ENCODE measurements at regions not wholly inside any gene's neighbourhood (a gene's known extent, or its start where the extent isn't known, plus 50 kb on each side); places are given as distances from the start of the nearest gene placed in this dataset.

GRCh38 chr1:189782295-189782694 is 695.4 kb downstream of the BRINP3 start:
- DNase-seq: no peak
- WGBS, 2 donors: 67 to 68% methylated on average over 2 of the region's 2 CpGs
- no peak for TF ChIP-seq CTCF (IDR thresholded peaks at IDR 0.05)
- TF ChIP-seq POLR2A (IDR thresholded peaks at IDR 0.05): no peak
- Histone ChIP-seq H3K4me3 (replicated peaks in 1 of 3) (no peak overlapping the region), H3K4me1 (no peaks in the 10 kb centered on the region), H3K9me3 (no peaks in the 10 kb centered on the region), H3K36me3 (no peaks in the 10 kb centered on the region), H3K27ac (no peak overlapping the region), H3K27me3 (no peaks in the 10 kb centered on the region)
- intact Hi-C loops (cut with DNase I): no loop called here

DNA sequence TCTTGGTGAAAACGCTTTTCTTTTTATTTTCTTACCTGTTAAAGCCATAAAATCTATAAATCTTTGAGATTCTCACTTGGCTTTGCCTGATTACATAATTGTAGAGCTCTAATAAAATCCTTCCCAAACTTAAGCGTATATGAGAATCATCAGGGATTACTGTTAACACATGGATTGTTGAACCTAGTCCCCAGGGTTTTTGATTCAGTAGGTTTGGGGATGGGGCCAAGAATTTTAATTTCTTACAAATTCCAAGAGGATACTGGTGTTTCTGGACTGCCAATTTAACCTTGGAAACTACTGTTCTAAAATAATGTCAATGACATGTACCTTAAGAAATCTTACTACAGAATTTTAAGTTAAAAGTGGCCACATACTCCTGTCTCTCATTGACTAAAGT is 694.2 kb downstream of the BRINP3 start:
- intact Hi-C loops (cut with DNase I): no loop called here
- Histone ChIP-seq H3K4me1 (no peaks in the 10 kb centered on the region), H3K27me3 (no peaks in the 10 kb centered on the region), H3K27ac (no peak overlapping the region), H3K9me3 (no peaks in the 10 kb centered on the region), H3K36me3 (no peaks in the 10 kb centered on the region), H3K4me3 (replicated peaks in 1 of 3) (no peak overlapping the region)
- no peak for TF ChIP-seq CTCF (IDR thresholded peaks at IDR 0.05)
- no peak for TF ChIP-seq POLR2A (IDR thresholded peaks at IDR 0.05)
- 69% methylated on average over 2 of the region's 2 CpGs for WGBS, 2 donors
- no peak for DNase-seq

GRCh38 chr1:189786761-189787160 is 690.9 kb downstream of the BRINP3 start:
- no peak for DNase-seq
- Histone ChIP-seq H3K4me1 (no peaks in the 10 kb centered on the region), H3K36me3 (no peaks in the 10 kb centered on the region), H3K9me3 (no peaks in the 10 kb centered on the region), H3K27ac (no peak overlapping the region), H3K4me3 (replicated peaks in 1 of 3) (no peak overlapping the region), H3K27me3 (no peaks in the 10 kb centered on the region)
- intact Hi-C loops (cut with DNase I): no loop called here
- TF ChIP-seq CTCF (IDR thresholded peaks at IDR 0.05): no peak
- no peak for TF ChIP-seq POLR2A (IDR thresholded peaks at IDR 0.05)
- WGBS, 2 donors: 68 to 70% methylated on average over 5 of the region's 5 CpGs

DNA sequence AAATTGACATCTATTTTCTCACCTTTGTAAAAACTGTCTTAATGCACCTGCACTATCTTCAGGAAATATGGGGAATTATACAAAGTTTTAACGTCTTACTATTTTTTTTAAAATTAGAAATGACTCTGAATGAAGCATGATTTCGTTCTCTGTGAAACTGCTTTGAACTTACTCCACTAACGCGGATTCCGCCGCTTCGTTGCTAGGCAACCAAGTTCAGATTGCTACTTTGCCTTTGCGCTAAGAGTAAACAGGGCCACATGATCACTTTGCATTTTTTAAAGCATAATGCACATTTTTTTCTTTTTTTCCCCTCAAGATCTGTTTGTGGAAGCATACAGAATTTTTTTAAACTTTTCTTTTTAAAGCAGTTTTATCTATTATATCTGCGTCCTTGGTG is 690.5 kb downstream of the BRINP3 start:
- no peak for DNase-seq
- H3K9me3 ChIP-seq: no peaks in the 10 kb centered on the region
- no peaks in the 10 kb centered on the region for H3K4me1 ChIP-seq
- no peak overlapping the region for H3K27ac ChIP-seq
- intact Hi-C loops (cut with DNase I): no loop called here
- WGBS, 2 donors: 57 to 66% methylated on average over 9 of the region's 9 CpGs
- H3K4me3 ChIP-seq (replicated peaks in 1 of 3): no peak overlapping the region
- no peaks in the 10 kb centered on the region for H3K36me3 ChIP-seq
- TF ChIP-seq POLR2A (IDR thresholded peaks at IDR 0.05): no peak
- no peak for TF ChIP-seq CTCF (IDR thresholded peaks at IDR 0.05)
- H3K27me3 ChIP-seq: no peaks in the 10 kb centered on the region

DNA sequence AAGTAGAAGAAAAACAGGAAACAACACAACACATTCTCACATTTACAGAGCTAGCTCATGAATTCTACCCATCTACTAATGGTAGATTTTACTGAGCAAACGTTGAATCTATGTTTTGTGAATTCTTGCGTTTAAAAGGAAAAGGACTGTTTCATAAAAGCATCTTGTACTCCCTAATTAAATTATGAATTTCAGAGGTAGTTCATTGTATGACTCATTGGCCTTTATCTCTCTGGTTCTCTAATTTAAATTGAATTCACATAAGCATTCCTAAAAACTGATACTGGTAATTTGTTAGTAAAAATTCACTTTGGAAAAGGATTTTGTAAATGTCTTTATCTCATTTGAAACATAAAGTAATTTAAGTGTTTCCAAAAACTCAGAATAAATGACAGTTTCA is 687.3 kb downstream of the BRINP3 start:
- TF ChIP-seq CTCF (IDR thresholded peaks at IDR 0.05) (no peak), POLR2A (IDR thresholded peaks at IDR 0.05) (no peak)
- Histone ChIP-seq H3K27ac (no peak overlapping the region), H3K9me3 (no peaks in the 10 kb centered on the region), H3K4me3 (replicated peaks in 1 of 3) (no peak overlapping the region), H3K4me1 (no peaks in the 10 kb centered on the region), H3K36me3 (no peaks in the 10 kb centered on the region), H3K27me3 (no peaks in the 10 kb centered on the region)
- WGBS, 2 donors: 88 to 89% methylated on average over 2 of the region's 2 CpGs
- no peak for DNase-seq
- intact Hi-C loops (cut with DNase I): no loop called here
